Esophagus muscularis mucosa (tissue), 4 donors: ENCODE measurements at regions not wholly inside any gene's neighbourhood (a gene's known extent, or its start where the extent isn't known, plus 50 kb on each side); places are given as distances from the start of the nearest gene placed in this dataset.
A peak's percentile ranks its signal among the peaks of the same experiment; 100 is the strongest.
"Not testable (repeated sequence)": the region's sequence is repeated elsewhere in the genome, so short reads cannot be mapped to it uniquely, and the experiment has no call there.

Source experiments
- DNase-seq: peaks from one replicate; pipeline ENCODE4 v3.0.0-alpha.2; 2017; ENCODE audit errors: extremely low spot score
- H3K27ac ChIP-seq, 4 donors: fragments of 200-600 bp; sonication (generic); replicated peaks in 1 of 4; 1 replicate in 3 of 4; 2 replicates in 1 of 4; pipeline ENCODE4 v1.5.1; 2016 to 2019; ENCODE audit warnings: mild to moderate bottlenecking in 1 of 4
- H3K27me3 ChIP-seq, 4 donors: fragments of 200-600 bp; sonication (generic); one replicate each; pipeline versions ENCODE4 v1.5.1 to v1.6.0; 2016 to 2019
- H3K36me3 ChIP-seq, 4 donors: fragments of 200-600 bp; sonication (generic); one replicate each; pipeline ENCODE4 v1.5.1; 2016 to 2019
- H3K4me1 ChIP-seq, 4 donors: fragments of 200-600 bp; sonication (generic); one replicate each; pipeline ENCODE4 v1.5.1; 2016 to 2019
- H3K4me3 ChIP-seq, 4 donors: fragments of 200-600 bp; sonication (generic); 1 replicate in 2 of 4; 2 replicates in 2 of 4; pipeline ENCODE4 v1.5.1; 2016 to 2019; ENCODE audit warnings: mild to moderate bottlenecking in 4 of 4, moderate library complexity in 1 of 4
- H3K9me3 ChIP-seq, 4 donors: fragments of 200-600 bp; sonication (generic); 1 replicate in 3 of 4; 2 replicates in 1 of 4; pipeline ENCODE4 v1.5.1; 2016 to 2019
- EP300 ChIP-seq: sonication (generic); formaldehyde crosslinking; IDR thresholded peaks from one replicate; pipeline ENCODE4 v1.6.1; 2017; ENCODE audit warnings: antibody characterized with exemption
- POLR2A ChIP-seq: fragments of 450-650 bp; IDR thresholded peaks from one replicate; pipeline ENCODE4 v1.6.1; 2017; ENCODE audit warnings: antibody characterized with exemption, moderate library complexity, mild to moderate bottlenecking, low read depth
- POLR2AphosphoS5 ChIP-seq, 2 donors: sonication (generic); formaldehyde crosslinking; IDR thresholded peaks; one replicate each; pipeline ENCODE4 v1.6.1; 2017; ENCODE audit warnings: antibody characterized with exemption in 2 of 2
- WGBS: methylation state at CpG from one replicate; pipeline ENCODE4 v1.1.5; 2018; 5-methylcytosine and 5-hydroxymethylcytosine counted together
- intact Hi-C: fragments of 100-400 bp; cut with DNase I; formaldehyde crosslinking; loops from one replicate; pipeline ENCODE4 v1.15.1; 2023
- TF ChIP-seq, protein P1 (sequence below), 3 experiments: fragments of 200-600 bp in 2 of 3; fragments of 450-650 bp in 1 of 3; sonication (generic) in 2 of 3; IDR thresholded peaks; one replicate each; pipeline ENCODE4 v1.5.1; 2017 to 2019; ENCODE audit warnings: antibody characterized with exemption in 3 of 3, mild to moderate bottlenecking in 2 of 3, moderate library complexity in 1 of 3

DNA sequence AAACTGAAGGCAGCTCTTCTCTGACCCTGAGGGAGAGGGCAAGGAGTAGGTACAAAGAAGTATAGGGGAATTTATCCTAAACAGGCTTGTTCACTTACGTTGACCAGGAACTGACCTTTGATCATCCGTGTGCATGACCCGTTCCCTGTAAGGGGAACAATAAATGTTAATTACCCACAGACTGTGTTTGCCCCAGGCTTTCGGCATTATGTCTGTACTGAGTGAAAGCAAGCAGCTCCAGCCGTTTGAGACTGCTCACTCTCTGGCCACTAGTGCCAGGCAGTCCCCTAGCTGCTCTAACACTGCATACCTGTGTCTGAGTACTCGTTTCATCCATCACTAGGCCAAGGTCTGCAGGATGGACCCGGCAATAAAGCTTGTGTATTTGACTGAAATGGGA lies 1365.3 kb downstream of the NCAM2 start:
- intact Hi-C loops = no loop called here
- WGBS = 84% methylated on average over 7 of the region's 7 CpGs
- no peak for TF ChIP-seq POLR2AphosphoS5 (IDR thresholded peaks at IDR 0.05)
- TF ChIP-seq, protein P1, sequence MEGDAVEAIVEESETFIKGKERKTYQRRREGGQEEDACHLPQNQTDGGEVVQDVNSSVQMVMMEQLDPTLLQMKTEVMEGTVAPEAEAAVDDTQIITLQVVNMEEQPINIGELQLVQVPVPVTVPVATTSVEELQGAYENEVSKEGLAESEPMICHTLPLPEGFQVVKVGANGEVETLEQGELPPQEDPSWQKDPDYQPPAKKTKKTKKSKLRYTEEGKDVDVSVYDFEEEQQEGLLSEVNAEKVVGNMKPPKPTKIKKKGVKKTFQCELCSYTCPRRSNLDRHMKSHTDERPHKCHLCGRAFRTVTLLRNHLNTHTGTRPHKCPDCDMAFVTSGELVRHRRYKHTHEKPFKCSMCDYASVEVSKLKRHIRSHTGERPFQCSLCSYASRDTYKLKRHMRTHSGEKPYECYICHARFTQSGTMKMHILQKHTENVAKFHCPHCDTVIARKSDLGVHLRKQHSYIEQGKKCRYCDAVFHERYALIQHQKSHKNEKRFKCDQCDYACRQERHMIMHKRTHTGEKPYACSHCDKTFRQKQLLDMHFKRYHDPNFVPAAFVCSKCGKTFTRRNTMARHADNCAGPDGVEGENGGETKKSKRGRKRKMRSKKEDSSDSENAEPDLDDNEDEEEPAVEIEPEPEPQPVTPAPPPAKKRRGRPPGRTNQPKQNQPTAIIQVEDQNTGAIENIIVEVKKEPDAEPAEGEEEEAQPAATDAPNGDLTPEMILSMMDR (IDR thresholded peaks at IDR 0.05) = no peak
- Histone ChIP-seq H3K4me3 (no peak overlapping the region), H3K4me1 (no peaks in the 10 kb centered on the region), H3K36me3 (no peaks in the 10 kb centered on the region), H3K27ac (no peak overlapping the region), H3K27me3 (no peaks in the 10 kb centered on the region), H3K9me3 (no peaks in the 10 kb centered on the region)
- DNase-seq = no peak

DNA sequence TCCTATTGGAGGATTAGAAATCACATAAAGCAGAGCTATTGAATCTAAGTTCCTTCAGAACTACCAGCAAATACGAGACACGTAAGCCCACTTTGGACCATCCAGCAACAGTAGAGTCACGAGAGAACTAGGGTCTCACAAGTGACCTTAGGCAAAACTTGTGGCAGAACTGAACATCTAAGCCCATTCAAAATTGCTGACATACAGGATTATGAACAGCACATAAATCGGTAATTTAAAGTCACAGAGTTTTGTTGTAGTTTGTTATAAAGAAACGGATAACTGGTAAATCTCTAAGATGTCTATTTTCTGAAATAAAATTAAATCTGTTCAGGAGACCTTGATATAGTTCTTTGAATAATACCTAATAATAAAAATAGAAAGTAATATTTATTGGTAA lies 1366.0 kb downstream of the NCAM2 start:
- intact Hi-C loops = no loop called here
- no peaks in the 10 kb centered on the region for H3K4me1 ChIP-seq
- no peak for DNase-seq
- H3K4me3 ChIP-seq = no peak overlapping the region
- TF ChIP-seq, protein P1 (IDR thresholded peaks at IDR 0.05) = no peak
- TF ChIP-seq POLR2AphosphoS5 (IDR thresholded peaks at IDR 0.05) (no peak), POLR2A (no peak), EP300 (no peak)
- 95% methylated on average over 5 of the region's 5 CpGs for WGBS
- no peak overlapping the region for H3K27ac ChIP-seq
- no peaks in the 10 kb centered on the region for H3K27me3 ChIP-seq
- H3K36me3 ChIP-seq = no peaks in the 10 kb centered on the region
- no peaks in the 10 kb centered on the region for H3K9me3 ChIP-seq

DNA sequence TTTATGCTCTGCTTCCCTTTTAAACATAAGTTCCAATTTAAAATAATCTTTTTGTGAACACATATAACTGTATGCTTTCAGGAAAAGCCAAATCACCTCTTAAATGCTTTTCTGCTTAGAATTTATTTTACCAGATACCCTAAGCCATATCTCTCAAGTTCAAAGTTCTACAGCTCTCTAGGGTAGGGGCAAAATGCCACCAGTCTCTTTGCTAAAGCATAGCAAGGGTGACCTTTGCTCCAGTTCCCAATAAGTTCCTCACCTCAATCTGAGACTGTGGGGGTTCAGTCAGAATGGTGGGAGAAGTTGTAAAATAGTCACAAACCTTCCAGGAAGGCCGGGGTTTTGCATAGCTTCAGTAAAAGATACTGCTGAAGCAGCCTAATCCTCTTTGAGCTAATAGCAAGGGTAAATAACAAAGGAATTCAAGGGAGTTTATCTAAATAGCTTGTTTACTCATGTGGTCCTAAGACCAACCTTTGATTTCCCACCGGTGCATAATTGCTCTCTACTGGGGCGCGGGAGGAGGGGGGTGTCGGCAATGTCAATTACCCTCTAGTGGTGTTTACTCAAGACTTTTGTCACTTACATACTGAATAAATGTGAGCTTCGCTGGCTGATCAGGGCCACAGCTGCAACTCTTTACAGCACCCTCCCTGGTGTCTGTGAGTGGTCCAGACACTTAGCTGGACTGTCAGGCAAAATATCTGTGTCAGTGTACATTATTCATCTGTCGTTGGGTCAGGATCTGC lies 1376.2 kb downstream of the NCAM2 start:
- H3K27ac ChIP-seq = no peak overlapping the region
- no peak overlapping the region for H3K4me3 ChIP-seq
- intact Hi-C loops = no loop called here
- H3K27me3 ChIP-seq = peaks cover 0 to 8% (median 0%) of the 10 kb centered on the region in 4 donors
- H3K9me3 ChIP-seq = no peaks in the 10 kb centered on the region
- no peaks in the 10 kb centered on the region for H3K36me3 ChIP-seq
- no peaks in the 10 kb centered on the region for H3K4me1 ChIP-seq
- WGBS = 15% methylated on average over 6 of the region's 7 CpGs
- TF ChIP-seq, protein P1 (IDR thresholded peaks at IDR 0.05) = no peak
- TF ChIP-seq EP300 (no peak), POLR2A (no peak), POLR2AphosphoS5 (IDR thresholded peaks at IDR 0.05) (no peak)
- no peak for DNase-seq

DNA sequence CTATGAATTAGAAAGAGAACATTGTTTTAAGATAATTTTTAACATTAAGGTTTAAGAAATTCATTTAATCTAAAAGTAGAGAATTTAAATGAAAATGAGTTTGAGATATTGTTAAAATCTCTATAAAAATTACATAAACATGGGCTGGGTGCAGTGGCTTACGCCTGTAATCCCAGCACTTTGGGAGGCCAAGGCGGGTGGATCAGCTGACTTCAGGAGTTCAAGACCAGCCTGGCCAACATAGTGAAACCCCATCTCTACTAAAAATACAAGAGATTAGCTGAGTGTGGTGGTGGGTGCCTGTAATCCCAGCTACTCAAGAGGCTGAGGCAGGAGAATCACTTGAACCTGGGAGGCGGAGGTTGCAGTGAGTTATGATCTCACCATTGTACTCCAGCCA lies 1379.6 kb downstream of the NCAM2 start:
- H3K4me1 ChIP-seq, H3K27ac ChIP-seq, H3K4me3 ChIP-seq, H3K36me3 ChIP-seq, H3K9me3 ChIP-seq, H3K27me3 ChIP-seq, intact Hi-C loops: not testable (repeated sequence)
- 92% methylated on average over 3 of the region's 3 CpGs for WGBS
- peak; percentile 87 for DNase-seq

DNA sequence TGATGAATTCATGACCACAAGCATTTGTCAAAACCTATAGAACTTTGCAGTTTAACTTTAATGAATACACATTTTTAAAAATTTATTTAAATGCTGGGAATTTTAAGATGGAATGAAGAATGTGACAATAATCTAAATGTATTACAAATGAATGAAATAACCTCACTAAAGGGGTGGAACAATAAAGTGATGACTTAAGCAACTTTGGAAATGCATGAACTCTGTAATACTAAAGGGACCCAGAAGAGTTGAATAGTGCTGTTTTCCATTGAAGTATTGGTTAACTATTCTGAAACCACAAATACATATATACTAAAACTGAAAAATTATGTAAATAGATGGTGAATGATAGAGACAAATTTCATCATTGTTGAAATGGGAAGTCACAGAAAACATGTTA lies 1395.1 kb downstream of the NCAM2 start:
- no peaks in the 10 kb centered on the region for H3K36me3 ChIP-seq
- H3K27me3 ChIP-seq = no peaks in the 10 kb centered on the region
- TF ChIP-seq POLR2AphosphoS5 (IDR thresholded peaks at IDR 0.05) = no peak
- TF ChIP-seq, protein P1 (IDR thresholded peaks at IDR 0.05) = no peak
- no peak for TF ChIP-seq EP300
- no peak for TF ChIP-seq POLR2A
- no peak for DNase-seq
- H3K27ac ChIP-seq = no peak overlapping the region
- H3K4me3 ChIP-seq = no peak overlapping the region
- H3K4me1 ChIP-seq = no peaks in the 10 kb centered on the region
- intact Hi-C loops = no loop called here
- no peaks in the 10 kb centered on the region for H3K9me3 ChIP-seq
